DND-41 (cell line): ENCODE measurements at regions not wholly inside any gene's neighbourhood (a gene's known extent, or its start where the extent isn't known, plus 50 kb on each side); places are given as distances from the start of the nearest gene placed in this dataset.

Source experiments
- ATAC-seq: fragments of 200-7000 bp; cut with Tn5 transposase; 3 replicates; pipeline ENCODE4 v1.9.1; 2021; ENCODE audit warnings: low read depth; ENCODE audit not compliant: insufficient read depth
- DNase-seq: peaks from one replicate; pipeline ENCODE4 v3.0.0-alpha.2; 2020
- H2AFZ ChIP-seq: 2 replicates; pipeline ENCODE4 v1.6.0; 2012; ENCODE audit warnings: low read depth, low read length
- H3K27ac ChIP-seq: 2 replicates; pipeline ENCODE4 v1.5.1; 2012; ENCODE audit warnings: low read length, inconsistent platforms
- H3K27me3 ChIP-seq: fragments of 200-600 bp; sonication (generic); 2 replicates; pipeline ENCODE4 v1.6.0; 2012; ENCODE audit warnings: low read length, mild to moderate bottlenecking, inconsistent platforms; ENCODE audit not compliant: insufficient read depth, poor library complexity
- H3K36me3 ChIP-seq: 2 replicates; pipeline ENCODE4 v1.5.1; 2012; ENCODE audit warnings: low read length, inconsistent platforms; ENCODE audit not compliant: insufficient read depth
- H3K4me1 ChIP-seq: 2 replicates; pipeline ENCODE4 v1.5.1; 2012; ENCODE audit warnings: mild to moderate bottlenecking, low read length; ENCODE audit not compliant: insufficient read depth
- H3K4me2 ChIP-seq: 2 replicates; pipeline ENCODE4 v1.6.0; 2012; ENCODE audit warnings: mild to moderate bottlenecking, moderate library complexity, low read length, inconsistent platforms; ENCODE audit not compliant: insufficient read depth
- H3K4me3 ChIP-seq, 2 experiments: fragments of 200-600 bp in 1 of 2; shearing (Covaris generic) in 1 of 2; 2 replicates each; pipeline ENCODE4 v1.5.1; 2012 to 2016; ENCODE audit warnings: inconsistent platforms in 2 of 2, low read length in 2 of 2, mild to moderate bottlenecking in 2 of 2, low read depth in 1 of 2, moderate library complexity in 1 of 2
- H3K79me2 ChIP-seq: 2 replicates; pipeline ENCODE4 v1.6.0; 2012; ENCODE audit warnings: low read length, inconsistent platforms; ENCODE audit not compliant: insufficient read depth
- H3K9ac ChIP-seq: 2 replicates; pipeline ENCODE4 v1.6.0; 2012; ENCODE audit warnings: low read depth, mild to moderate bottlenecking, inconsistent platforms, low read length, moderate library complexity
- H3K9me3 ChIP-seq: 2 replicates; pipeline ENCODE4 v1.5.1; 2012; ENCODE audit warnings: low read length, moderate library complexity, mild to moderate bottlenecking, inconsistent platforms; ENCODE audit not compliant: insufficient read depth, severe bottlenecking
- H4K20me1 ChIP-seq: 2 replicates; pipeline ENCODE4 v1.6.0; 2012; ENCODE audit warnings: low read length; ENCODE audit not compliant: insufficient read depth
- CTCF ChIP-seq: IDR thresholded peaks from 2 replicates; pipeline ENCODE4 v1.5.1; 2012; ENCODE audit warnings: borderline replicate concordance, low read length, moderate library complexity, mild to moderate bottlenecking; ENCODE audit not compliant: poor library complexity, severe bottlenecking; ENCODE audit errors: extremely low read depth
- EZH2 ChIP-seq: IDR thresholded peaks from 3 replicates; pipeline ENCODE4 v1.6.1; 2012; ENCODE audit warnings: borderline replicate concordance, low read depth, mild to moderate bottlenecking, moderate library complexity, low read length, inconsistent platforms; ENCODE audit not compliant: severe bottlenecking

- no peaks in the 10 kb centered on the region for H3K36me3 ChIP-seq
- no peak overlapping the region for H3K27ac ChIP-seq
- no peaks in the 10 kb centered on the region for H3K79me2 ChIP-seq
- no peaks in the 10 kb centered on the region for H3K4me1 ChIP-seq
- H3K9ac ChIP-seq = no peak overlapping the region
- ATAC-seq = no peak
- no peaks in the 10 kb centered on the region for H3K9me3 ChIP-seq
- H2AFZ ChIP-seq = no peak overlapping the region
- TF ChIP-seq EZH2 (no peak), CTCF (no peak)
- no peak overlapping the region for H3K4me2 ChIP-seq
- DNase-seq = no peak
- H3K27me3 ChIP-seq = peaks cover 10% of the 10 kb centered on the region
- H4K20me1 ChIP-seq = no peaks in the 10 kb centered on the region
- no peak overlapping the region for H3K4me3 ChIP-seq
Observed at GRCh38 chr16:66147291-66147690, 219.2 kb upstream of the CDH5 start.

GRCh38 chr16:66146798-66147197 is 219.7 kb upstream of the CDH5 start:
- H3K4me3 ChIP-seq = no peak overlapping the region
- no peak overlapping the region for H3K4me2 ChIP-seq
- ATAC-seq (no peak), DNase-seq (no peak)
- H3K36me3 ChIP-seq = no peaks in the 10 kb centered on the region
- H2AFZ ChIP-seq = no peak overlapping the region
- no peak overlapping the region for H3K27ac ChIP-seq
- H4K20me1 ChIP-seq = no peaks in the 10 kb centered on the region
- H3K9ac ChIP-seq = no peak overlapping the region
- no peaks in the 10 kb centered on the region for H3K9me3 ChIP-seq
- peaks cover 10% of the 10 kb centered on the region for H3K27me3 ChIP-seq
- no peaks in the 10 kb centered on the region for H3K79me2 ChIP-seq
- H3K4me1 ChIP-seq = no peaks in the 10 kb centered on the region
- TF ChIP-seq EZH2 = no peak
- TF ChIP-seq CTCF = no peak

GRCh38 chr16:66144641-66145040 is 221.8 kb upstream of the CDH5 start:
- ATAC-seq (no peak), DNase-seq (no peak)
- H3K4me3 ChIP-seq = no peak overlapping the region
- H3K27ac ChIP-seq = no peak overlapping the region
- no peak overlapping the region for H3K4me2 ChIP-seq
- no peak for TF ChIP-seq EZH2
- TF ChIP-seq CTCF = no peak
- peaks cover 1% of the 10 kb centered on the region for H3K27me3 ChIP-seq
- no peak overlapping the region for H3K9ac ChIP-seq
- no peaks in the 10 kb centered on the region for H4K20me1 ChIP-seq
- no peaks in the 10 kb centered on the region for H3K36me3 ChIP-seq
- H2AFZ ChIP-seq = no peak overlapping the region
- no peaks in the 10 kb centered on the region for H3K9me3 ChIP-seq
- no peaks in the 10 kb centered on the region for H3K4me1 ChIP-seq
- no peaks in the 10 kb centered on the region for H3K79me2 ChIP-seq

- Histone ChIP-seq H3K27ac (no peak overlapping the region), H3K9ac (no peak overlapping the region), H4K20me1 (no peaks in the 10 kb centered on the region), H3K36me3 (no peaks in the 10 kb centered on the region), H3K79me2 (no peaks in the 10 kb centered on the region), H3K27me3 (no peaks in the 10 kb centered on the region), H3K9me3 (no peaks in the 10 kb centered on the region), H2AFZ (no peak overlapping the region), H3K4me3 (no peak overlapping the region), H3K4me1 (no peaks in the 10 kb centered on the region), H3K4me2 (no peak overlapping the region)
- ATAC-seq (no peak), DNase-seq (no peak)
- no peak for TF ChIP-seq CTCF
- no peak for TF ChIP-seq EZH2
Observed at GRCh38 chr16:66143415-66143814, 223.1 kb upstream of the CDH5 start.
